HEK293 (cell line): ENCODE measurements at regions not wholly inside any gene's neighbourhood (a gene's known extent, or its start where the extent isn't known, plus 50 kb on each side); places are given as distances from the start of the nearest gene placed in this dataset.

Experiments used
- CTCF ChIA-PET: fragments of 350-600 bp; formaldehyde crosslinking; extraction: SDS; loops from one replicate; lab custom pipeline; 2021; ENCODE audit warnings: antibody characterized with exemption; lab: Yijun Ruan, JAX
- POLR2A ChIA-PET: fragments of 300-600 bp; formaldehyde crosslinking; extraction: SDS; loops from one replicate; lab custom pipeline; 2020; ENCODE audit warnings: antibody characterized with exemption, inconsistent platforms; lab: Yijun Ruan, JAX
- H3K27ac ChIP-seq: fragments of 200-500 bp; sonication (Bioruptor generic); 2 replicates; pipeline ENCODE4 v1.5.1; 2014; ENCODE audit warnings: low read depth, low read length, control low read depth, inconsistent platforms; ENCODE audit errors: extremely low read depth
- H3K36me3 ChIP-seq, 2 experiments: fragments of 200-500 bp in 1 of 2; sonication (Bioruptor generic) in 1 of 2; 1 replicate in 1 of 2; 2 replicates in 1 of 2; pipeline ENCODE4 v1.5.1; 2014 to 2017; ENCODE audit warnings: inconsistent platforms in 2 of 2, low read length in 2 of 2; ENCODE audit not compliant: control insufficient read depth in 2 of 2, insufficient read depth in 1 of 2
- H3K4me1 ChIP-seq: fragments of 200-500 bp; sonication (Bioruptor generic); 2 replicates; pipeline ENCODE4 v1.5.1; 2014; ENCODE audit warnings: mild to moderate bottlenecking, low read length, inconsistent platforms; ENCODE audit not compliant: control insufficient read depth, insufficient read depth
- H3K4me3 ChIP-seq: 2 replicates; pipeline ENCODE4 v1.5.1; 2011; ENCODE audit warnings: low read depth, mild to moderate bottlenecking, control low read depth, low read length, moderate library complexity
- H3K9me3 ChIP-seq: fragments of 200-500 bp; sonication (Bioruptor generic); 2 replicates; pipeline ENCODE4 v1.5.1; 2014; ENCODE audit warnings: low read depth, low read length, inconsistent platforms; ENCODE audit not compliant: control insufficient read depth, insufficient read depth
- AEBP2 ChIP-seq: fragments of 450-650 bp; formaldehyde crosslinking; IDR thresholded peaks from 2 replicates; pipeline ENCODE4 v1.5.1; 2016; ENCODE audit warnings: missing biosample characterization, missing genetic modification characterization, borderline replicate concordance
- EGR2 ChIP-seq: fragments of 450-650 bp; formaldehyde crosslinking; IDR thresholded peaks from 2 replicates; pipeline ENCODE4 v1.5.1; 2016; ENCODE audit warnings: low read depth, missing biosample characterization, missing genetic modification characterization
- GLI2 ChIP-seq: fragments of 450-650 bp; formaldehyde crosslinking; IDR thresholded peaks from 2 replicates; pipeline ENCODE4; 2017; ENCODE audit warnings: missing biosample characterization, missing genetic modification characterization, low read depth, borderline replicate concordance
- KLF9 ChIP-seq: fragments of 450-650 bp; formaldehyde crosslinking; IDR thresholded peaks from 2 replicates; pipeline ENCODE4 v1.5.1; 2016; ENCODE audit warnings: missing biosample characterization, missing genetic modification characterization, low read depth
- PRDM2 ChIP-seq: fragments of 450-650 bp; formaldehyde crosslinking; IDR thresholded peaks from 2 replicates; pipeline ENCODE4 v1.5.1; 2016; ENCODE audit warnings: missing biosample characterization, missing genetic modification characterization, borderline replicate concordance
- PRDM4 ChIP-seq: fragments of 450-650 bp; formaldehyde crosslinking; IDR thresholded peaks from 2 replicates; pipeline ENCODE4 v1.5.1; 2017; ENCODE audit warnings: missing biosample characterization, missing genetic modification characterization
- ZBTB11 ChIP-seq: fragments of 450-650 bp; formaldehyde crosslinking; conservative IDR thresholded peaks from 2 replicates; pipeline ENCODE4 v1.5.1; 2016; ENCODE audit warnings: low read depth, missing biosample characterization, missing genetic modification characterization
- ZNF140 ChIP-seq: fragments of 450-650 bp; formaldehyde crosslinking; IDR thresholded peaks from 2 replicates; pipeline ENCODE4 v1.5.1; 2016; ENCODE audit warnings: missing biosample characterization, missing genetic modification characterization
- ZNF292 ChIP-seq: fragments of 450-650 bp; formaldehyde crosslinking; IDR thresholded peaks from 2 replicates; pipeline ENCODE4 v1.5.1; 2016; ENCODE audit warnings: low read depth, missing biosample characterization, missing genetic modification characterization, borderline replicate concordance
- ZNF394 ChIP-seq: fragments of 450-650 bp; formaldehyde crosslinking; IDR thresholded peaks from 2 replicates; pipeline ENCODE4 v1.5.1; 2016; ENCODE audit warnings: missing biosample characterization, missing genetic modification characterization, mild to moderate bottlenecking, moderate library complexity, borderline replicate concordance
- ZNF423 ChIP-seq: fragments of 450-650 bp; formaldehyde crosslinking; IDR thresholded peaks from 2 replicates; pipeline ENCODE4 v1.5.1; 2016; ENCODE audit warnings: missing biosample characterization, missing genetic modification characterization
- ZNF544 ChIP-seq: fragments of 450-650 bp; formaldehyde crosslinking; IDR thresholded peaks from 2 replicates; pipeline ENCODE4 v1.5.0; 2017; ENCODE audit warnings: missing biosample characterization, missing genetic modification characterization
- ZNF548 ChIP-seq: fragments of 450-650 bp; formaldehyde crosslinking; IDR thresholded peaks from 2 replicates; pipeline ENCODE4 v1.5.1; 2016; ENCODE audit warnings: missing biosample characterization, missing genetic modification characterization

DNA sequence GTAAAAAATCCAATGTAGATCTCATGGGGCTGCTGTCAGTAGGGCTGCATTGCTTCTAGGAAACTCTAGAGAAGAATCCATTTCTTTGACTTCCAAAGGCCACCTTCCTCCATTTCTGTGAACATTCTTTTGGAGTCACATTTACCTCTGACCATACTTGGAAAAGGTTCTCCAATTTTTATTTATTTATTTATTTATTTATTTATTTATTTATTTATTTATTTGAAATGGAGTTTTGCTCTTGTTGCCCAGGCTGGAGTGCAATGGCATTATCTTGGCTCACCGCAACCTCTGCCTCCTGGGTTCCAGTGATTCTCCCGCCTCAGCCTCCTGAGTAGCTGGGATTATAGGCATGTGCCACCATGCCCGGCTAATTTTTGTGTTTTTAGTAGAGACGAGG is 208.7 kb upstream of the GAP43 start (continued):
- TF ChIP-seq ZBTB11 (peak; percentile 48), ZNF394 (tag by site-specific recombination) (peak; percentile 65; the same call in 1 of the 2 replicates), ZNF140 (tag by site-specific recombination) (peak; percentile 21; the same call in 1 of the 2 replicates)
- TF ChIP-seq, all 188 proteins: peak for 9; not testable (repeated sequence) for 179

DNA sequence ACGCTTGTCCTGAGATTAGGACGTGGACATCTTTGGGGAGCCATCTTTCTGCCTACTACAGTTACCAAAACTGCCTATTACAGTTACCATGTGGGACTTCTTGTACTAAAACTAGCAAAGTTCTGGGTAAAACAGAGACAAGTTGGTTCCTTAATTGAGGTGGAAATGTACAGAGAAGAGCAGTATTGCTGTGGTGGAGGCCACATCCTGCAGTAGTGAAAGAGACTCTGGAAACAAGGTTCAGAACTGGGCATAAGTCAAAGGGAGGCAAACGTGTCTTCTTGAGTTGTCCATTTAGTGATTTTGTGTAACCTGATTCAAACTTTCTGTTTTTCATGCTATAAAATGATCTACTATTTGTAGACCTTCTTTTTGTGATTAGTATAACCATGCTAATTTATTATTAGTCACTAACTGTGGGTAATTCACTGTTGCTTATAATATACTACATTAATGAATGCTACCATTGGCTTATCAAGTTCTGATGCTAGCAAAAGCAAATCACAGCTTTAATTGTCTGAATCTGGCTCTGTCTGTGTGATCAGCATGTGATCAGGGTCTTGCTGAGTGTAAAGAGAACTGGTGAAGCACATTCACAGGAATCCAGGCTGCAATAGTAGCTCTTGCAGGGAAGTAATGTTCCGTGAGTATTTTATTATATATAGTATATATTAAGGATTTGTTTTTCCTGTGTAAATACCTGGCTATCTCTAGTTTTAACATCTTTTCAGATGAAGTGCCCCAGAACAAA is 207.9 kb upstream of the GAP43 start:
- no peak overlapping the region for H3K27ac ChIP-seq
- ChIA-PET POLR2A (no interaction called here), CTCF (interaction anchor here (1.1 kb wide), 1 partner anchor 397 kb away, joined by 3 read pairs; no protein-coding TSS in a partner anchor)
- H3K4me1 ChIP-seq, result no peaks in the 10 kb centered on the region
- H3K9me3 ChIP-seq, result no peaks in the 10 kb centered on the region
- H3K36me3 ChIP-seq, result no peaks in the 10 kb centered on the region
- TF ChIP-seq KLF9 (tag by site-specific recombination) (no peak), PRDM2 (tag by site-specific recombination) (no peak), ZNF423 (tag by site-specific recombination) (no peak), PRDM4 (tag by site-specific recombination) (no peak), ZNF544 (tag by site-specific recombination) (no peak), ZNF292 (no peak), ZNF548 (tag by site-specific recombination) (no peak), GLI2 (tag by site-specific recombination) (no peak), AEBP2 (tag by site-specific recombination) (no peak), EGR2 (tag by site-specific recombination) (no peak)
- no peak overlapping the region for H3K4me3 ChIP-seq
